ENCODE measurements at regions not wholly inside any gene's neighbourhood (a gene's known extent, or its start where the extent isn't known, plus 50 kb on each side); places are given as distances from the start of the nearest gene placed in this dataset.

DNA sequence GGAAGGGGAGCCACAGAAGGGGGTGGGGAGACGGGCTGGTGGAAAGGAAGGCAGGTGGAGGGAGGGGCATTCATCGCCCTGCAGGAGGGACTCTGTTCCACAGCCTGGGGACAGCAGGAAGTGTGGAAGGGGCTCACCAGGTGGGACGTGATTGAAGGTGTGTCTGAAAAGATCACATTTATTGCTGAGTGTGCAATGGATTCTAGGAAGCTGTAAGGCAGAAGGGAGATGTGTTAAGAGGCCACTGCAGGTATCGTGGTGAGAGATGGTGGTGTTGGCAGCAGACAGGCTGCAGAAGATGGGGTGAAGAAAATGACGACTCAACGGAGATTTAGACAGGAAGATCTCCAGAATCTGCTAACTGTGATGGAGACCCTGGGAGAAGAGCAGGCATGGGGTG lies 537.4 kb downstream of the MN1 start:
- no peak for DNase-seq

DNA sequence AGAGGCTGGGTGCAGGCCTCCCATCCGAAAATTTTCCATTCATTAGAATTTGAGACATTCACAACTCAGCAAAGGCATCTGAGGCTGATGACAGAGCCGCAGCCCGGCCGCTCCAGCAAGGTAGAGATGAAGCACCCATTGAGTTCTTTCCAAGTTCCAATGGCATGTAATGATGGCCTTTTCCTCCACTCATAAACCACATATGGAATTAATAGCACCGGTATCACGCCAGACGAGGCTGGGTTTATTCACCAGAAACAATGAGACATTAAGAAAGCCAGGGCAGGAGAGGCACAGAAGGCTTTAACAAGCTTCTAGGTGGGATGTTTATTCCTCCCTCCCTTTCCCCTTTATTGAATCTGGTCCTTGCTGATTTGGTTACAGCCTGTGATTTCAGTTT lies 534.4 kb downstream of the MN1 start:
- no peak for DNase-seq

DNA sequence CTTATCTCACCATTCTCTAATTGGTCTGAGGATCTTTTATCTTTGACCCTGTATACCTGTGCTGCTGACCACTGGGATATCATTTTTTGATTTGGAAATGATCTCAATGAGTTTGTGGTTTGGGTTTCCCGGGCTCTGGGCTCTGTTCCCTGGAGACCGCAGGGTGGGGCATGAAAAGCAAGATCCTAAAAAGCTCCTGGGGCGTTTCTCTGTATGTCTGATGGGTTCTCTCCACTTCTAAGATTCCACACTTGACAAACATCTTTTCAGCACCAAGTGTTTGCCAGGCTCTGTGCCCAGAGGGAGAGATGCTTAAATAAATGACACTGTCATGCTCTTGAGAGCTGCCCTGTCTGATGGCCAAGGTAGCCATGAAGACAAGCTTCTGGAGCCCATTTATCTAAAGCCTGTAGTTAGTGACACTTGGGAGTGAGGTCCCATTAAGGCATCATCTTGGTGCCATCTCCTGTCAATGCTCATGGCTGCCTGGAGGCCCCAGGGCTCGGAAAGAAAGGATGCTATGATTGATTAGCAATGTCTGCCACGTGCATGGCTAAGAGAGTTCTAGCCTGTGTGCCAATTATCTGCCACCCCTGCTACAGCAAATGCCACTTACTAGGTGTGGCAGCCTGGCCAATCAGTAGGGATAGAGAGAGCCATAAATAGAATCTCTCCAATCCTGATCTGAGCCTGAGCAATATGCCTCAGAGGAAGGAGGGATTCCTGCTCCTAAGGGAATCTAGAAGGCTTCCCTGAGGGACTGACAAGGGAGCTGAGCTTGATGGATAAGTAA lies 531.6 kb downstream of the MN1 start:
- no peak for DNase-seq

DNA sequence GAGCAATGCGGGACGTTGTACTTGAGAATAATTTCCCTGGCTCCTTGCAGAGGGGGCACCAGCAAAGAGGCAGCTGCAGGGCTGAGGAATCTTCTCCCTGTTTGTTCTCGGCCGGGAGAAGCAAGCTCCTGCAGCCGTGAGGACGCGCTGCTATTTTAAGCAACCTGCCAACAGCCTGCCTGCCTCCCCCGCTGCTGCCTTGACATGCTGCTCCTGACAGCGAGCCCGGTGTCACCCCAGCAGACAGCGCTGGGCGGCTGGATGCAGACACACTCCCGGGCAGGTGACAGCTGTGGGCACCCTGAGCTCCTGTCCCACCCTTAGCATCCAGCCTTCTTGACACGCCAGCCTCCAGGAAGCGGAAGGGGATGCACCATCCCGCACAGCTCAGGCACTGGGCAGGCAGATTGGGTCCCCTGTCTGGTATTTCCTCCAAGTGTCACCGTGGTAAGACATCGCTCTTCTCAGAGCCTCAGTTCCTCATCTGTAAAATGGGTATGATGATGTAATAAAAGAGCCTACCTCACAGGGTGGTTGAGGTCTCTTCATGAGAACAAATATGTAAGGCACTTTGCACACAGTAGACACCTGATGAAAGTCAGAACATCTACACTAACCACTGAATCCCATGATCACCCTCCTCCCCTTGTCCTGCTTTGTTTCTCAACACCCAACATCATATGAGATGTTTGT lies 530.6 kb downstream of the MN1 start:
- no peak for DNase-seq

DNA sequence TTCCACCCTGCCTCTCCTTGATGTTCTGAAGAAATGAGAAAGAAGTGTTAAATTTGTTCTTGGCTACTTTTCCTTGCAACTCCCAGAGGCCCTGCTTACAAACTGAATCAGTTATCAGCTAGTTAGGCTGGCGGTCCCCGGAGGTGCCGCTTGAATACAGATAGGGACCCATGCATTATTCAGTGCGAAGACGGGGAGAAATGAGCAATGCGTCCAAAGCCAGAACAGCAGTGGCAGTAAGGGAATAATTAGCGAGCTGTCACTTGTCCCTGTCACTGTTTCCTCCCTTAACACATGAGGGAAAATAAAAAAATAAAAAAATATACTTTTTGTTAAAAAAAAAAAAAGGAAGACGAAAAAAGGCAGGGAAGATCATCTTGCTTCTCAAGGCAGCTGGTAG lies 528.1 kb downstream of the MN1 start:
- no peak for DNase-seq

DNA sequence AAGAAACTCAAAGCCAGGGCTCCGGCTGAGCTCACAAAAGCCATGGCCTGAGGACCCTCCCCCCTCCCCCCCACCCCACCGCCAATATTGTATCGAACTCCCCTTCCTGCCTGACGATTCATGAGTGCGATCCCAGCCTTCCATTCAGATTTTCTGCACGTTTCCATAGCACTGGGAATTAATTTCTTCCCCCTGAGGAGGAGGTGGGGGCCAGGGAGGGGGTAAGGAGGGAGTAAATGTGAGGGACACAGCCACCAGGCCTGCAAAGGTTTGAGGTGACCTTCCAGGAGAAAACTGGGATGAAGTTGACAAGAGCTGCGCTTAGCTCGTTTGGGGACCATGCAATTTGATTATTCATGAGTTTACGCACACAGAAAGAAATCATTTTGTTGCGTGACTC lies 527.7 kb downstream of the MN1 start:
- no peak for DNase-seq

DNA sequence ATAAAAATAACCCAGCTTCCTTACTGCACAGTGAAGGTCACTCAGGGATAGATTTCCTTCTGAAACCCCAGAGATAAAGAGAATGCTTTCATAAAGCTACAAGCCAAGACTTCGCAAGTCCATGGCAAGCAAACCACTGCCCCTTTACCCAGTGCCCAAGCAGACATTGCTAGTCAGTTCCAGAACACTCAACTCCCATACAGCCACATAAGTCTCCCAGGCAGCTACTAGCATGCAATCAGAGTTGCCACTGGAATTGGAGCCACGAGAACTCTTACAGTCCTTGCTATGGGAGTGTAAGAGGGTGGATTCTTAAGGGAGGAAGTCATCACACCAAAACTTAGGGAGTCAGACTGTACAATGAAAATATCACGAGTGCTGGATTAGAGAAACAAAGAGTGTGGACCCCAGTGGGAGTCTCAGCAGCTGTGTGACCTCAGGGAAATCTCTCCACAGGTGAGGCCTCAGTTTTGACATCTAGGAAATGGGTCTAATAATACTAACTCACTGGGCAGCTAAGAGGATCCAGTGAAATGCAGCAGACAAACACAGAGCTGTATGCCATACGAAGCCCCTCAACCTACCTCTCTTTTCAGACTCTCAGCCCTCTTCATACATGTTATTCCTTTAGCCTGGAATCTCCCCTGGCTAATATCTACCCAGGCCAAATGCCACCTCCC lies 526.6 kb downstream of the MN1 start:
- DNase-seq, result no peak

DNA sequence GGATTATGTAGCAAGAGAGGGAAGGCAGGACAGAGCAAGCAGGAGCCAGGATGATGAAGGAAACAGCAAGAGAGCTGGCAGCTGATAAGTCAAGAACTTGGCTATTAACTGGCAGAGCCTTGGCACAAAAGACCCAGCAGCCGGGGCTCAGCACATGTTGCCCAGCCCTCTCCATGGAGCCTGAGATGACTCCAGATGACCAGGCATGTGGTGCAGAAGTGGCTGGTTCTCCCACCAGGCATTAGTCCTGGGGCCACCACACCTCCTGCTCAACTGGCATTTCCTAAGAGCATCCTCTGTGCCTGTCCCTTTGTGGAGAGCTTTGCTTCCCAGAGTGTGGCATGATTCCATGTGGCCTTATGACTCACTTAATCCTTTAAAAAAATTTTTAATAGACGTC lies 522.6 kb downstream of the MN1 start:
- no peak for DNase-seq

DNA sequence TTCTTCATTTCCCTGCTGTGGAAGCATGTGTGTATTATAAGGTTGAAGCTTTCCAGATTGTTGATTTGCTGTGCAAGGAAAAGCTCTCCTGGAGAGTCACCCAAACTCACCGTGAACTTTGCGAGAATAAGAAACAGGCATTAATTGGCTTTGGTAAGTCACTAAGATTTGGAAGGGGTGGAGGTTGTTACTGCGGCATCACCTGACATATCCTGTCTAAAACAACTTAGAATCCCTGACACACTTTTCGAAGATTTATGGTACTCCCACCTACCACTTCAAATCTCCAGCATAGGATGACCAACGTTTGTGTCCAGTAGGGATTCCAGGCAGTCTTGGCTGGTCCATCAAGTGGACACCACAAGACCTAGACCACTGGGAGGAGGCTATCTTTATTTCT lies 518.3 kb downstream of the MN1 start:
- no peak for DNase-seq

DNA sequence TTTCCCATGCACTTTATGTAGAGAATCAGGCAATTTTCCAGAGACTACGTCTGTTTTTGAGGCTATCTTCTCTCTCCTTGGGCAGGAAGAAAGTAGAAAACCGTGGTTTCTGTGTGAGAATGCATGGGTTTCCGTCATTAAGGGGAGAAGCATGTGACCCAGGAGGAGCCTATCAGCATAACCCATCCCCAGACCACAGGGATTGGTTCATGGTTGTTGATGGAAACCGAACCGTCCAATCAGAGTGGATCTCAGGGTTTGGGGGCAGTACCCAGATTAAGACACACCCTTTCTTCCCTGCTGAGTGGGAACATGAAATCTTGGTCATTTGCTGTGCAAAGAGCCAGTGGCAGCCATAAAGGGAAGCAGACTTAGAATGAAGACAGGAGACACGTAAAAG lies 517.8 kb downstream of the MN1 start:
- DNase-seq, result no peak

DNA sequence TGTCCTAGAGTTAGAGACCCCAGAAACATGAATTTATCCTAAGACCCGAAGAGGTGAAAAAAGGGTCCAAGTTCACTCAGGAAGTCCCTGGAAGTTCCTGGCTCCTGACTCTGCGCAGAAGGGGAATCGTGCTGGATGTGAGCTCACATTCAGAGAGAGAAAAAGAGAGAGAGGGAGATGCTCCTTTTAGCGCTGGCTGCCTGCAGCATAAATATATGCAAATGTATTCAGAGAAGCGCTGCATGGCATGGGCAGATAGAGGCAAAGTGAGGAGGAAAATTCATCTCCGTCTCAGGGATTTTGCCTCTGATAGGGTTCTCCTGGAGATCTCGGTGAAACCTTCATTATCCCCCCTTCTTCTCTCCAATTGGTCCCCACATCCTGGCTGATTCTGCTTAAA lies 517.2 kb downstream of the MN1 start:
- DNase-seq, result no peak

DNA sequence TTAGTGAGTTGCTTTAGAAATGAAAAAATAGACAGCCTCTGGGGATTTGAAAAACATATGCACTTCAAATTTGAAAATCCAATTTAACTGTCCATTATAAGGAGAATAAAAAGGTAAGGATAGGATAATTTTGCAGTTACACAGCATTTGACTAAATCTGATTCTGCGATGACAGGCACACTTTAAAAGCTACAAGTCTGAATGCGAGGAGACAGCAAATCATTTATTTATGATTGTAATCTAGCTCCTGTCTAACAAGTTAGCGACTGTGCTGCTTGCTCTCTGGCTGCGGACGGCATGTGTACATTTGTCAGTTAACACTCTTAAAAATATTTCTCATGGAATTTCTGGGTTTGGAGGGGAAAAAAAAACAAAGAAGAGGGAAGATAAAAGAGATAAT lies 514.8 kb downstream of the MN1 start:
- DNase-seq, result no peak

DNA sequence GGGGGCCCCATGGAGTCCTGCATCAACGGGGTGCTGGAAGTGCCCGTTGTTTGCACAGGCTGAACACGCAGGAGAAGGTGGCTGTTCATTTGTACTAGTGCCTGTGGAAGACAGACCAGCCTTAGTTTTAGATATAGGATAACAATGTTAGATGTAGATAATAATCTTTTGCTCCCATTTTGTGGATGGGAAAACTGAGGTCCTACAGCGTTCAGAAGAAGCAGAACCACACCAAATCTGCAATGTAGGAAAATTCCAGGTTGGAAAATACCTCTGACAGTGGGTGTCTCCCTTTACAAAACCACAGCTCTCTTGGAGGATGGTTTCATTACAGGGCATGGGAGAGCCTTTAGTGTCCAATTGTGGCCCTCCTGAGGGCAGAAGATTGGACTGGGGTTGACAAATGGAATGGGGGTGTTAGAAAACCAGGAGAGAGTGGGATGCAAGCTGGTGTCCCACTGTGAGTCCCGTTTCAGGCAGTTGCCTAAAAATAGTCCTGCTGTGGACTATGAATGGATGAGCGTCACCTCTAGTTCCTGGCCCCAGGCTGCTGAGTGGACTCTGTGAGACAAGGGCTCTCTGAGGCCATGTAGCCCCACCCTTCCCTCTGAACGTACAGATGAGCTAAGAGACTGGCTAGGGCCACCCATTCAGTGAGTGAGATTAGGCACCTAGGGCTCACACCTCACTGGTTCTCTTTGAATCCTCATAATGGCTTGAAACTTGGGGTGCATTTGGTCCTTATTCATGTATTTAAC lies 508.8 kb downstream of the MN1 start:
- no peak for DNase-seq

DNA sequence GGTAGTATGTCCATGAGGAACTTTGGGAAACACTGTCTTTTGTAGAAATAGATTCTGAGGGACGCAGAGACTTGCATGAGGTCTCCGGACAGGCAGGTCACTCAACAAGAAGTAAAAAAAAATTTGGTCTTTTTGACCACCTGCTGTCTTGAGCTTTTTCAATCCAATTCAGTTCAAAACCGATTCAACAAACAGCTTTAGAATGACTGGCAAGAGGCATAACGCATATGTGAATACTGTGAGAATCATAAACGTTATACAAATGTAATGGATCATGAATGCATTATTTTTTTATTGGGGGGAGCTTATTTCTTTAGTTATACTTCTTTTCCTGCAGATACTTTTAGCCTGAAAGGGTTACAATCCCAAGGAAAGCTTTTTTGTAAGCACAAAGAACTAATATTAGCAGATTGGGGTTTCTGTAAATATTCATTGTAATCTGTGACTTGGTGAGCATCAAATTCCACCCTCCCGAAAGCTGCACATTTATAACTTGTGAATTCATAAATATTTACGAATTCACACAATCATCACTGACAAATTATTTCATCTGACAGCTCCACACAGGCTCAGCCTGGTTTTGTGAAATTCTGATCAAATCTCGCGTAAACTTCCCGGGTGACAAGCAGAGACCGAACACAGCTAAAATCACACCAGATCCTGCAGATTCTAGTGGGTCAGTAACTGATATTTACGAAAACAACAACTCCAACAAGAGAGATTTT lies 507.7 kb downstream of the MN1 start:
- no peak for DNase-seq

DNA sequence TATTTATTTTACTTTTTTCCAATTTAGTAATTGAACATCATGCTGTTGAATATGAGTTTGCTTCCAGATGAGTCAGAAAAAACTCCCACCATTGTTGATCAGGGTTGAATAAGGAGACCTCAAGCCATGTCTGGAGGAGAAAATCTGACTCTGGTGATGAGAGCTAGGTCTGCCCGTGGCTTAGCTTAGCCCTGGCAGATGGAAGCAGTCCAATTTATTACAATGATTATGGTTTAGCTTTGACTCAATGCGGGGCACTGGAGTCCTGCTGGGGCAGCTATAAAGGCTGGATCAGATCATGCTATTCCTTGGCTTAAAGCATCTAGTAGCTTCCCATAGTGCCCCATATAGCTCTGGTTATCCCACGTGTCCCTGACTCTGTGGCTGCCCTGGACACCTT lies 506.5 kb downstream of the MN1 start:
- no peak for DNase-seq

DNA sequence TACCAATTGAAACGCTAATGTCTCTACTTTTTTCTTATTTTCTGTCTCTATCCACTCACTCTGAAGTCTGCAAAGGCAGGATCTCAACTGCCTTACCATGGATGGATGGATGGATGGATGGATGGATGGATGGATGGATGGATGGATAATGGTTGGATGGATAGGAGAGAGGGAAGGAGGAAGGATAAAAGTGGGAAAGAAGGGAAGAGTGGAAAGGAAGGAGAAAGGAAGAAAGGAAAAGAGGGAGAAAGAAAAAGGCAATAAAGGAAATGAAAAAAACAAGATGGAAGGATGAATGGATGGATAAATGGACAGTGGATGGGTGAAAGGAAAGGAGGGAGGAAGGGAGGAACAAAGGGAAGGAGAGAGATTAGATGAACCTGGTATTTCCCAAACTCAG lies 506.0 kb downstream of the MN1 start:
- no peak for DNase-seq

DNA sequence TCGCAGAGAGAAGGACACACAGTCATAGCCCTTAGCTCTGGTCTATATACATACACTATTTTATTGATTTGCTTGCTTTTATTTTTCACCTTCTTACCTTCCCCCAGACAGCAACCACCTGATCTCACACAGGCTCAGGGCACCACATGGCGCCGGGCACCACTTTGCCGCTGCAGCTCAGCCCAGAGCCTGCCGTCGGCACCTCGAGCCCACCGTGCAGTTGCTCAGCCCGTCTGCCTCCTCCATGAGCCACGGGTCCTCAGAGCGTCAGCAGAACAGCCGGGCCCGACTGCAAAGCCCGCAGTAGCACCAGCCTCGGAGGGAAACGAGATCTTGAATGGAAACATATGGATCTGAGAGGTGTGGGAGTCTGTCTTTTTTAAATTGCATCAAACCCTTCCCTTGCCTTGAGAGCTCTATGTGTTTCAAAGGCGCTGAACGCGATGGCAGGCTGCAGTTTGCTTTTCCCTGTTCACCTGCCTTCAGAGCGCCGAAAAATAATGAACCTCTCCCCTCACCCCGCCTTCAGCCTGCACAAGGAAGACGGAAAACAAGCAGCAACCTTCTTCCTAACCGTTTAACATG lies 505.4 kb downstream of the MN1 start:
- DNase-seq, result no peak

DNA sequence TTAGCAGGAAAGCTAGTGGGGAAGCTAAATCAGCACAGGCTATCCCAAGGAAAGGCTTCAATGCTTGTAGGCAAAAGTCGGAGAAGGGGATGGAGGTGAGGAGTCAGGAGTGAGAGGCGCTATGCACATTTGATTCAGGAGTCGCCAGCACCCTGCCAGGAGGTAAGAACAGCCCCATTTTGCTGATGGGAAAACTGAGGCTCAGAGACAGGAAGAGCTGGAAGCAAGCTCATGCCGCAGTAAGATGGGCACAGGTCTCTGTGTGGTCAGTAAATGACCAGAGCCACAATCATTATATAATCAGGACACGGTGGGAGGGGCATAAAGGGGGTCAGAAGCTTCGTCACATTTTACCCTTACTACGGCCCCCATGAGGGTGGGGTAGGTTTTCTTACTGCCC lies 504.4 kb downstream of the MN1 start:
- no peak for DNase-seq

DNA sequence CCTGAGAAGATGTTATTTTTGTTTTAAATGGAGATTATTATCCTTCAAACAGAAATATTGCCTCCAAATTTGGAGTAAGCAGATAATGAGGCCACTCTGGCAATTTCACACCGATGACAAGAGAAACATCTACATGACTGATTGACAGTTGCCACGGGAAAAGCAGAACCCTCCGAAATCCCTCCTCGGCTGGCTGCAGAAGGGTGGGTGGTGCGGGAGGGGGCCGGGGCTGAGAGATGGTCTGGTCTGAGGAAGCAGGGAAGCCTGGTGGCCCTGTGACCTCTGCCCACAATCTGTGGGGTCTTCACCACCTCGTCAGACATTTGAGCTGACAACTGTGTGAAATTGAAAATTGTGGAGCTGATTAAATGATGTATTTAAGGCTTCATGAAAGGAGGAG lies 503.2 kb downstream of the MN1 start:
- DNase-seq, result no peak

DNA sequence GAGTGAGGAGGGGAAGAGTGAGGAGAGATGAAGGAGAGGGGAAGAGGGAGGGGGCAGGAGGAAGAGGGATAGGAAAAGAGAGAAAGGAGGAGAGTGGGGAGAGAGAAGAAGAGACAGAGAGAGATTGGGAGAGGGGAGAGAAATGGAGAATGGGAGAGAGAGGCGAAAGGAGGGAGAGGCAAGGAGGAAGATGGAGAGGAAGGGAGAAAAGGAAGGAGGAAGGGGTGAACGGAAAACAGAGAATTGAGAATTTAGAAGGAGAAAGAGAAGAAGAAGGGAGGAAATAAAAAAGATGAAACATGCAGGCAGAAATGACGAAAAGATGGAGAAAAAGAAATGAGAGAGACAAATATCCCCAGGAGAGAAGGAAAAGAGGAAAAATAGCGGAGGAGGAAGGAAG lies 502.8 kb downstream of the MN1 start:
- DNase-seq, result no peak

DNA sequence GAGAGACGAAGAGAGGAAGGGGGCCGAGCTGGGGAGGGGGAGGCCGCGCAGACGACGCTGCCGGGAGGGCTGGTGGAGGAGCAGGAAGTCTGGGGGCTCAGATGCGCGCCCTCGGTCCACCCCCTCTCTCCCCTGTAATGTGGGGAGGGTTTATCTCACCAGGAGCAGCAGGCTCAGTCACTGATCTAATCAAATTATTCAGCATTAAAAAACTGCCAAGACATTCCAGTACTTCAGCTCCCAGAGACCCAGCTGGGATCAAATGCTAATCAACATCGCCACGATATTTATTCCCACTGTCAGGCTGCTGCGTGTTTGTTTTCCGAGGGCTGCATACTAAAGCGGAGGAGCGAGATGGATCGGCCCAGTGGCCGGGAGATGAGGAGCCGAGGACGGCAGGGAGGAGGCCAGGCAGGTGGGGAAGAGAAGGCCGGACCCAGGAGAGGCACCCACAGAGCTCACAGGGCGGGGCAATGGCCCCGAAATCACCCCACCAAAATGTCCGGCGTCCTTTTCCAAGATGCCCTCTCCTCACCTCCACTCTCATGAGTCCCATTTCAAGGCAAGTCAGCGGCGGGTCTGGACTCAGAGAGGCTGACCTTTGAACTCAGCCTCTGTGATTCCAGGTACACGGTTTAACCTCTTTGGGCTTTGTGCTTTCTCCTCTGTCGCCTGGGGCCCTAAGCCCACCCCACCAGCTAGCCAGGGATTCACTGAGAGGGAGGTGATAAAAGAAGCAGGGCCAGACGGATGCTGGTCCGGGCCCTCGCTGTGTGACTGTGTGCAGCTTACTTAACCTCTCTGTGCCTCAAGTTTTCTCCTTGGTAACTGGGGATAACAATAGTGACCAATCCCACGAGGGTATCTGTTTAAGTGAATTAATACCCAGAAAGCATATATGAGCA lies 502.1 kb downstream of the MN1 start:
- DNase-seq, result no peak
